Activated CD4-positive, alpha-beta T cell treated with anti-CD3 and anti-CD28 coated beads for 4 hours (primary cell): ENCODE measurements at regions not wholly inside any gene's neighbourhood (a gene's known extent, or its start where the extent isn't known, plus 50 kb on each side); places are given as distances from the start of the nearest gene placed in this dataset.
"Not testable (repeated sequence)": the region's sequence is repeated elsewhere in the genome, so short reads cannot be mapped to it uniquely, and the experiment has no call there.

ENCODE experiments used
- DNase-seq, 2 donors: peaks; one replicate each; pipeline ENCODE4 v3.0.0-alpha.2; 2020

- no peak for DNase-seq
Observed at GRCh38 chr21:23950344-23950743, 1656.9 kb downstream of the MRPL39 start.

DNA sequence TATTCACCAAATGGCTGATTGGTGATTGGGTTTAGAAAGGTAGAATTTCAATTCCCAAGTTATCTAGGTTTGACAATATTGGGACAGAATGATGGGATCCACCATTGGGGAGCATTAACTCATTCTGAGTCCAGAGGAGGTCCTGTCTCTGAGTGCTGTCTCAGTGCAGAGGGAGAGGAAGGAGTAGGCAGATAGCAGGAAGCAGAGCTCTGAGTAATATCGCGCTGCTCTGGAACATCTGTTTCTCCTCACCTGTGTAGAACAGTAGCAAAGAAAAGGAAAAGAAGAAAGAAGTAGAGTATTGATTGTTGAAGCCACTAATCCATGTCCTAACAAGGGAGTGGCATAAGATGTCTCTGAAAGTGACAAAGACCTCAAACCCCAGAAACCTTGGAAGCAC, 1657.8 kb downstream of the MRPL39 start:
- DNase-seq = no peak

- DNase-seq = no peak
Observed at GRCh38 chr21:23939369-23940065, 1667.8 kb downstream of the MRPL39 start.

- DNase-seq = no peak
Observed at GRCh38 chr21:23936991-23937390, 1670.3 kb downstream of the MRPL39 start.

DNA sequence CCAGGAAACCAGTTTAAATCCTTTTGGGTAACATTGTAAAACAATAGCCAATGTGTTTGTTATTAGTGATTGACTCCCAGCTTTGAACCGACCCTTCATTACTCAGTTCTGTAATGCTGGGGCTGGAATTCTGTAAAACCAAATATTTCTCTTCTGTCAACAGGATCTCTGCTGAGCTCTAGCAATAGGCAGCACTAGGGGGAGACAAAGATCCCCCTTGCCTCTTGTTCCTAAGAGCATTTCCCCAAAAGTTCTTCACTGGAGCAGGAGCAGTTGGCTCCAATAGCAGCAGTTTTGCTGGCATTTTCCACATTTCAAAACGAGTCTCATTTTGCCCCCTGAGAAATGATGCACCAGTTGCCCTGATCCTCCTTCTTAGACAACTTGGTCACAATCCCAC, 1671.1 kb downstream of the MRPL39 start:
- DNase-seq = no peak

GRCh38 chr21:23930565-23930964, 1676.7 kb downstream of the MRPL39 start:
- DNase-seq = no peak

- not testable (repeated sequence) for DNase-seq
Observed at GRCh38 chr21:23926430-23926829, 1680.9 kb downstream of the MRPL39 start.

- no peak for DNase-seq
Observed at GRCh38 chr21:23921670-23922418, 1685.4 kb downstream of the MRPL39 start.

DNA sequence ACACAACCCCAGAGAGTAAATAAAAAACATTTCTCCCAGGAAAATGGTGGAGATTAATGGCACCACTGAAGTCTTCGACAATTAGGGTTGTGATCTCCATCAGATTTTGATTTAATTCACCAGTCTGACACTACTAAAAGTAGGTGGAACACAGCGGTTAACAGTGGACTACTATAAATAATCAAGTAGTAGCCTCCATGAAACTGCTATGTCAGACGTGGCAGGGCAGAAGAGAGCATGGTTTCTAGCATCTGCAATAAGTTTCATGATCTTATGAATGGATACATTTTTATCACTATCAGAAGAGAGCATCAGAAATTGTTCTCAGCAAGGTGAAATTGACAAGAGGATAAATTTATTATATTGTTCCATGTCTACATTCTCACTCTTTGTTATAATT, 1706.6 kb downstream of the MRPL39 start:
- no peak for DNase-seq

DNA sequence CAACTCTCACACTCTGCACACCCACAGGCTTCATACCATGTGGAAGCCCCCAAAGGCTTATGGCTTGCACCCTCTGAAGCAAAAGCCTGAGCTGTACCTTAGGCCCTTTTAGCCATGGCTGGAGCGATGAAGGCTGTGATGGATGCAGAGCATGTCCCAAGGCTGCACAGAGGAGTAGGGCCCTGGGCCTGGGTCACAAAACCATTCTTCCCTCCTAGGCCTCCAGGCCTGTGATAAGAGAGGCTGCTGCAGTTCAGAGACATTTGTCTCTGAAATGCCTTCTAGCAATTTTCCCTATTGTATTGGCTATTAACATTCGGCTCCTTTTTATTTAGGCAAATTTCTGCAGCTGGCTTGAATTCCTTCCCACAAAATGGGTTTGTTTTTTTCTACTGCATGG, 1707.7 kb downstream of the MRPL39 start:
- DNase-seq = no peak

DNA sequence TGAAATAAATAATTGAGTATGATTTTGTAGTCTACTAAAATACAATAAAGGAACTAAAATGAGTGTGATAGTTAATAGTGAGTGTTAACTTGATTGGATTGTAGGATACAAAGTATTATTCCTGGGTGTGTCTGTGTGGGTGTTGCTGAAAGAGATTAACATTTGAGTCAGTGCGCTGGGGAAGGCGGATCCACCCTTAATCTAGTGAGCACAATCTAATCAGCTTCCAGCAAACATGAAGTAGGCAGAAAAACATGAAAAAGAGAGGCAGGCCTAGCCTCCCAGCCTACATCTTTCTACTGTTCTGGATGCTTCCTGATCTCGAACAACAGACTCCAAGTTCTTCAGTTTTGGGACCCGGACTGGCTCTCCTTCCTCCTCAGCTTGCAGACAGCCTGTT, 1716.6 kb downstream of the MRPL39 start:
- no peak for DNase-seq

DNA sequence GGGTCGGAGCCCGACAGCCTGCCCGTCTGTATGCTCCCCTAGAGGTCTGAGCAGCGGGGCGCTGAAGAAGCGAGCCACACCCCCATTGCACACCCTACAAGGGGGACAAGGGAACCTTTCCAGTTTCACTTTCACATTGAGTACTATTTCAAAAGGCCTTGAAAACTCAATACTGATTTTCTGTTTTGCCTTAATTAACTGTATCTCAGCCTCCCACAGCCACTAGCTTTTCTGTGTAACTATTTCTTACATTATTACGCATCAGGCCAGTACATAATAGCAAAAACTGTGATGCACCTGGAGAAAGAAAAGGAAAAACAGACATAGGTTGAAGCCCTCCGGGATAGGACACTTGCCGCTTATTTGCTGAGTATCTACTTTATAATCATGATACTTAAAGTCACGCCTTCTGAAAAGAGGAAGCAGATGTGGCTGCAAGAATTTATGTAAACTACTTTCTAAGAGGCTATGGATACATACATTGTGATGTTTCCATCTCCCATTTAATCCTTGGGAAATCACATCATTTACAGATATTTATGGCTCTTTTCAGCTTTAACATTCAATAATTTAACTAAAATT, 1719.5 kb downstream of the MRPL39 start:
- peak; percentile 20 to 29 for DNase-seq

DNA sequence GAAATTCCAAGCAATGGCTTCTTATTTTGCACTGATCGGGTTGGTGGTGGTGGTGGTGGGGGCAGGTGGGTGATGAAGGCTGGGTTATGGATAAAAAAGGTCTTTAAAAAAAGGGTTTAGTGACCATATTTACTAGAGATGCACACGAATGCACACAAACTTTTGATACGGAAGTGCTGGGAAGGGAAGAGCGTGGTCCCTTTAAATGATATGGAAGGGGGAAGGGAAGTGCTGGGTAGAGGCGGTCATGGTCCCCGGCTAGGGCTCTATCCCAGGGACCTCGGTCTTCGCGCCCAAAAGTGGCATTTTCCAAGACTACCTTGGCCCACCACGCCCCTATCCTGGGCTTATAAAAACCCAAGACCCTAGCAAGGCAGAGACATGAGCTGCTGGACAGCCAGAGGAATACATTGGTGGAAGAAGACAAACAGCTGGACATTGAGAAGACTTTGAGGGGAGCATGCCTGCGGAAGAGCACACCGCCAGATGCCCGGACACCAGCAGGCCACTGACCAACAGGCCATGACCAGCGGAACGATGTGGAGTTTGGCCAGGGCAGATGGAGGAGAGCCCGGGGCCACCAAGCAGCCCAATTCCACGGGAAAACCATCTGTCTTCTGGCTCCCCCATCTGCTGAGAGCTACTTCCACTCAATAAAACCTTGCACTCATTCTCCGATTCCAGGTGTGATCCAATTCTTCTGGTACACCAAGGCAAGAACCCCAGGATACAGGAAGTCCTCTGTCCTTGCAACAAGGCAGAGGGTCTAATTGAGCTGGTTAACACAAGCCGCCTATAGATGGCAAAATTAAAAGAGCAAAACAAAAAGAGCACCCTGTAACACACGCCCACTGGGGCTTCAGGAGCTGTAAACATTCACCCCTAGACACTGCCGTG, 1720.2 kb downstream of the MRPL39 start:
- no peak for DNase-seq

DNA sequence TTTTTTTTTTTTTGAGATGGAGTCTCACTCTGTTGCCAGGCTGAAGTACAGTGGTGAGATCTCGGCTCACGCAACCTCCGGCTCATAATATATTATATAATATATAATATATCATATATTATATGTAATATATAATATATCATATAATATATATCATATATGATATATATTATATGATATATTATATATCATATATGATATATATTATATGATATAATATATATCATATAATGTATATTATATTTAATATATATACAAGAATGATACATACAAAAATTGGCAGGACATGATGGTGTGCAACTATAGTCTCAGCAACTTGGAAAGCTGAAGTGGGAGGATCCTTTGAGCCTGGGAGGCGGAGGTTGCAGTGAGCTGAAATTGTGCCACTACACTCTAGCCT, 1725.5 kb downstream of the MRPL39 start:
- DNase-seq = no peak

DNA sequence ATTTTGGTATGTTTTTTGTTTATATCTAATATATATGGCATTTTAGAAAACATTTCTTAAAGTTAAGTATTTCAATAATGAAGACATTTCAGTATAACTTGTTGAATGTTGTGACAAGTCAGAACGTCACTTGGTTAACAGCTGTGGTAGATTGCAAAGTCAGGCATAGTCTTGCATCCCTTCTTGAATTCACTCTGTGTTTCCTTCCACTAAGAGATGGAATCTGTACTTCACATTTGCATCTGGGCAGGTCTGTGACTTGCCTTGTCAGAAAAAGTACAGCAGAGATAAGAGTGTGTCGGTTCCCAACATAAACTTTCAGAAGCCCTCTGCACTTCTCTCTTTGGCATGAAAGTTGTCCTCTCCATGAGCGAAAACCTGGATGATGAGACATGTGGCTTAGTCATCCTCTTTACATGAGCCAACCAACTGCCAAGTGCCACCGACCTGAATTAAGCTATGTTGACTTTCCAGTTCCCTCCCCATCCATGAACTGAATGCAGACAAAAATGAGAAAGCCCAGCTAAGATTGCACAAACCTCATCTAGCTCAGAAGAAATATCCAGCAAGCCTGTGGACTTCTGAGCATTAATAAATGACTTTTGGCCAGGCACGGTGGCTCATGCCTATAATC, 1730.2 kb downstream of the MRPL39 start:
- no peak for DNase-seq

- no peak for DNase-seq
Observed at GRCh38 chr21:23874271-23874670, 1733.0 kb downstream of the MRPL39 start.

DNA sequence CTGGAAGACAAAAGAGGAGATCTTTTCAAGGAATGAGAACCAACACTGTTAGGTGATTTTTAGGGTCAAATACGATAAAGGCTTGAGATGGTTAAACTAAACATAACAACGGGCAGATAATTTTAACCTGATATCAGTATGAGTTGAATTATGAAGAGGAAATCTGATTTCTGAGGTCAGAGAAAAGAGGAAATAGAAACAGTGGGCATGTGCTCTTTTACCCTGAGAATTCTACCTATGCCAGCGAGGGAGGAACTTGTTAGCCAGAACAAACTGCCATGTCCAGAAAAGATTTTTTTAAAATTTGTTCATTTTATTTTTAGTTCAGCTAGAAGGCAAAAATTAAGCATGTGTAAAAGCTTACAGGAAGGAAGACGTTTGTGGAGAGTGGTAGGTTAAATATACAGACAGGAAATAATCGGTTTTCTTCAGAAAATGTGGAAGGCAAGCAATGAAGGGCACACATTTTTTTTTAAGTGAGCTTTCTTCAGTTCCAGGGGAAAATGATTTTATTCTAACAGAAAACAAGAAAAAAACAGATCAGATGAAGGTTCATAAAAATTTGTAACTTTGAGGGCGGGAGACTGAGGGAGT, 1745.3 kb downstream of the MRPL39 start:
- DNase-seq = no peak

GRCh38 chr21:23858878-23859277, 1748.4 kb downstream of the MRPL39 start:
- no peak for DNase-seq

DNA sequence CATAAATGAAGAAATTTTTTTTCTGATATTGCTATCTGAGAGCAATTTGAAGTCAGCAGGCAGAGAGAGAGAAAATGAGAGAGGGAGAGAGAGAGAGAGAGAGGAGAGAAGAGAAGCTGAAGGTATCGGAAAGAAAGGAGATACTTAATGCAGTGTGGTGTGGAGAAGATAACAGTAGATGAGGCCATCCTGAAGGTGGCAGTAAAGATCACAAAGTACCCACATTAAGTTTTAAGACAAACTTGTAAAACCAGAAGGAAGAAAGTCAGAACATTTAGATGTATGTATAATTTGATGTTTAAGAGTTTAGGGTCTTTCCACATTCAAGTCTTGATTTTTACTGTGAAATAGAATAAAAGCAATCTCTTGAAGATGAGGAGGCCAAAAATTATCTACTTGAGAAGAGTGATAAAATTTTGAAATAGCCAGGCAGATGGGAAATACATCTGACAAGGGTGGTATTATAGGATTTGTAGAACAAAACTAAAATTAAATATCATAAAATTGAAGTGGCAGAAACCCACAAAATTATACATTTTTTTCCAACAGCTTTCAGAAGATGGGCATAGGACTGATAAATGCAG, 1753.4 kb downstream of the MRPL39 start:
- peak in 1 of 2 donors; percentile 7 for DNase-seq

DNA sequence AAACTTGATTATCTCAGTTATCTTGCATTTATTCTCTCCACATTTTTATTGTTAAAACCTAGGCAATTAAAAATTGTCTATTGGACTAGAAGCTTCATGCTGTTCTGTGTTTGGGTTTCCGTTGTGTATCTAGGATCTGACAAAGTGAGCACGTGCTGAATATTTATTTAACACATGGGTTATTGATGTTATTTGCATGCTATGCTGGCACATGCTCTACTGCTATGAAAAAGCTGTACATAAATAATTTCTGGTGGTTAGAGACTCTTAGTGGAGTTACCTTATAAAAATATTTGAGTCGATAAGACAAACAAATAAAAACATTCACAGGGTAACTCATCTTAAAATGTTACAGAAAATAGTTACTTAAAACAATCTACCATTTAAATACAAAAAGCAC, 1769.7 kb downstream of the MRPL39 start:
- no peak for DNase-seq

GRCh38 chr21:23822760-23823159, 1784.5 kb downstream of the MRPL39 start:
- DNase-seq = no peak

GRCh38 chr21:23817337-23817736, 1789.9 kb downstream of the MRPL39 start:
- no peak for DNase-seq
